RWPE1 (cell line): ENCODE measurements at regions not wholly inside any gene's neighbourhood (a gene's known extent, or its start where the extent isn't known, plus 50 kb on each side); places are given as distances from the start of the nearest gene placed in this dataset.
A peak's percentile ranks its signal among the peaks of the same experiment; 100 is the strongest.

Source experiments
- CTCF ChIA-PET: fragments of 350-600 bp; sonication (Branson Sonifier 250); formaldehyde crosslinking; extraction: SDS; loops from one replicate; lab custom pipeline; 2021; lab: Yijun Ruan, JAX
- POLR2A ChIA-PET: fragments of 400-600 bp; formaldehyde crosslinking; extraction: SDS; loops from one replicate; lab custom pipeline; 2020; ENCODE audit warnings: antibody characterized with exemption; ENCODE audit not compliant: low non-redundant PET; lab: Yijun Ruan, JAX
- DNase-seq: peaks from one replicate; pipeline ENCODE4 v3.0.0; 2012; ENCODE audit warnings: low spot score
- H3K27ac ChIP-seq: fragments of 450-650 bp; 2 replicates; pipeline ENCODE4 v1.5.1; 2017
- CTCF ChIP-seq: fragments of 450-650 bp; conservative IDR thresholded peaks from 2 replicates; pipeline ENCODE4 v1.5.1; 2017; ENCODE audit warnings: low read depth, mild to moderate bottlenecking

DNA sequence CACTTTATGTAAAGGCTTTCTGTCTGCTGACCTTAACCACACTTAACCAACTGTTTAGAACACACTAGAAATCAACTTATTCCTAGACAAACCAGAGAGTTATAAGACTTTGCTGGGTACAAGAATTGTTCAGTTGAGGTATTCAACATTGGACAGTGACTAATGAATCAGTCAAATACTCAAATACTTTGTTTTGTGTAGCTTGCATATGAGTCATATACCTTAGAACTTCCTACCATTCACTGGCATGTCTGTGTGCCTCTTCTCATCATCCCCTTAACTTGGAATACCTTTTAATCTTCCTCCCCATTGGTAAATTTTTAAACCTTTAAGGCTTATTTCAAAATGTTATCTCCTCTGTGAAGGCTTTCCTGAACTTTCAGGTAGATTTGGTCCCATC is 708.8 kb upstream of the GRIA3 start:
- POLR2A ChIA-PET = no interaction called here
- DNase-seq = peak; percentile 0
- H3K27ac ChIP-seq = no peak overlapping the region
- no peak for TF ChIP-seq CTCF
- CTCF ChIA-PET = no interaction called here

GRCh38 chrX:122500556-122500955 is 683.5 kb upstream of the GRIA3 start:
- TF ChIP-seq CTCF = no peak
- CTCF ChIA-PET = no interaction called here
- H3K27ac ChIP-seq = no peak overlapping the region
- POLR2A ChIA-PET = no interaction called here
- DNase-seq = no peak

DNA sequence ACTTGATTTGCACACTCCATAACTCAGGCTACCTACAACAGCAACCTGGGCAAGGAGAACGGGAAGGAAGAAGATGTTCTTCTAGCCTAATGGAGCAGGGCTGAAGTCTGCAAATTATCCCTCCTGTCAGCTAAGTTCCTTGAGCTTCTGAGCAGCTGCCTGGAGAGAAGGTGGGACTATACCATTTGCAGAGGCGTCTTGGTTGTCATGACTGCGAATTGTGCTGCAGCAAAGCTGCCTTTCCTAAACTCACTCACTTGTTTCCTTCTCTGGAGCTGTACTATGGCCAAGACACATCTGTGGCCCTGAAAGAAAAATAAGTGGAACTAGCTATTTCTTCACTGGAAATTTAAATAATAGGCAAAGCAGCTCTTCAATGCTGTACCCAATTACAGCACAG is 682.4 kb upstream of the GRIA3 start:
- ChIA-PET CTCF (interaction anchor here (0.5 kb wide), 1 partner anchor 1031 kb away, joined by 3 read pairs; no protein-coding TSS in a partner anchor), POLR2A (no interaction called here)
- no peak for TF ChIP-seq CTCF

GRCh38 chrX:122504026-122504425 is 680.1 kb upstream of the GRIA3 start:
- no peak overlapping the region for H3K27ac ChIP-seq
- TF ChIP-seq CTCF = no peak
- ChIA-PET CTCF (no interaction called here), POLR2A (no interaction called here)
- no peak for DNase-seq

More for the DNA sequence above, 682.4 kb upstream of the GRIA3 start:
- no peak for DNase-seq
- H3K27ac ChIP-seq = no peak overlapping the region

DNA sequence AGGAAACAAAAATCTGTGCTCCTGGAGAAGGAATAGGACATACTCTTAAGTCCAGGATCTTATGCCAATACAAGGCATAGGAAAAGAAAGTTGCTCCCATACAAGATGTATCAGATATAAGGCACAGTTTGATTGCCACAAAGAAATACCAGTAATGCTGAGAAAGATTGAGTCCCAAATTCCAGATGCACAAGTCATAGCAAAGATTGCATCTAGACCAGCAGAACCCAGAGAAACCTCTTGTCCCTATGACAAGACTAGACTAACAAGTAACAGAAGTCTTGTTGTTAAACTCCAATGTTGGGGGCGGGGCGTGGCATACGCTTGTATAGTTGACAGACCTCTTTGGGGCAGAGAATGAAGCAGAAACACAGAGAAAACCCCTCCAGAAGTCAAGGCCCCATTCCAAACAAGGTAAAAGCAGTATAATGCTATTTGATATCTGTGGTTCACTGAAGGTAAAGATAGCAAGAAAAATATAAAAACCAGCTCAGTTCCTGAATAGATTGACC is 671.5 kb upstream of the GRIA3 start:
- ChIA-PET CTCF (no interaction called here), POLR2A (no interaction called here)
- TF ChIP-seq CTCF = no peak
- DNase-seq = no peak
- H3K27ac ChIP-seq = no peak overlapping the region

DNA sequence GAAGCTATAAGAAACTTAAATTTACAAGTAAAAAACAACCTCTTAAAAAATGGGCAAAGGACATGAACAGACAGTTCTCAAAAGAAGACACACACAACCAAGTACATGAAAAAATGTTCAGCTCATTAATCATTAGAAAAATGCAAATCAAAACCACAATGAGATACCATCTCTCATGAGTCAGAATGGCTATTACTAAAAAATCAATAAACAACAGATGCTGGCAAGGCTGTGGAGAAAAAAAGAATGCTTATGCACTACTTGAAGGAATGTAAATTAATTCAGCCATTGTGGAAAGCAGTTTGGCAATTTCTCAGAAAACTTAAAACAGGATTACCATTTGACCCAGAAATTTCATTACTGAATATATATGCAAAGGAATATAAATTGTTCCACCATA is 666.3 kb upstream of the GRIA3 start:
- ChIA-PET CTCF (no interaction called here), POLR2A (no interaction called here)
- no peak overlapping the region for H3K27ac ChIP-seq
- TF ChIP-seq CTCF = no peak
- no peak for DNase-seq
